ENCODE measurements at regions not wholly inside any gene's neighbourhood (a gene's known extent, or its start where the extent isn't known, plus 50 kb on each side); places are given as distances from the start of the nearest gene placed in this dataset.

DNA sequence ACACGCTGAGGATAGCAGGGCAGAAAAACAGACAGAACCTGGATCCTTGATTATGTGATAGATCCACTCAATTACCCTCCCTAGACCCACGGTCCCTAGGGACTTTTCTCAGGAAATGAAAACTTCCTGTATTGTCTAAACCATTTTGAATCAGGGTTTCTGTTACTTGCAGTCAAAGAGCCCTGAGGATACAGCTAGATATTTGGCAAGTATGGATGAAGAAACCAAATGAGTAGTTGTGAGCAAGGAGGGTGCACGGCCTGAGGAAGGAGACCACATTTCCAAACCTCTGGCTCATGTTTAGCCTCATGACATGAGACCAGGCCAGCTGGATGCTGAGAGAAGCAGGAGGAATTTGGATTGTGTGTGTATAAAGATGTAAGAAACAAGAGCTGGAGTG lies 91.6 kb downstream of the MRPL14 start:
- no TSS peak for BruUV-seq (replicated peaks)
- intact Hi-C loops (cut with micrococcal nuclease; ENCODE audit: unreplicated experiment) = no loop called here
- POLR2A ChIA-PET = no interaction called here
- Histone ChIP-seq H3K27ac (ENCODE audit: low read length) (peak overlapping the region; percentile 7; the same call in 1 of the 2 replicates), H3K9me3 (ENCODE audit: control insufficient read depth, insufficient read depth, low read depth, low read length) (no peaks in the 10 kb centered on the region), H3K27me3 (ENCODE audit: control insufficient read depth, insufficient read depth, low read length) (no peaks in the 10 kb centered on the region), H3K4me1 (ENCODE audit: control insufficient read depth, insufficient read depth, low read length) (peaks cover 17% of the 10 kb centered on the region), H3K4me3 (ENCODE audit: low read depth in 2 of 2, low read length in 2 of 2) (no peak overlapping the region), H3K36me3 (ENCODE audit: control insufficient read depth, insufficient read depth, low read length) (no peaks in the 10 kb centered on the region; the same call in 1 of the 2 replicates)
- CTCF ChIA-PET = interaction anchor here (0.7 kb wide), 1 partner anchor 43 kb away, joined by 3 read pairs; no protein-coding TSS in a partner anchor
- DNase-seq (ENCODE audit: low read depth, low spot score) = no peak
- ATAC-seq = no peak
- in situ Hi-C loops (cut with HindIII; ENCODE audit: low pct_unique_long_range_greater_than_20kb, low sequenced_read_pairs) = no loop called here
- TF ChIP-seq TCF7L2 (IDR thresholded peaks at IDR 0.05; ENCODE audit: low read depth, low read length) = no peak
- no peak for TF ChIP-seq SIN3A (IDR thresholded peaks at IDR 0.05; ENCODE audit: borderline replicate concordance, insufficient read depth, low read depth, low read length)
- TF ChIP-seq CTCF (IDR thresholded peaks at IDR 0.05) = no peak
- TF ChIP-seq, protein P1, sequence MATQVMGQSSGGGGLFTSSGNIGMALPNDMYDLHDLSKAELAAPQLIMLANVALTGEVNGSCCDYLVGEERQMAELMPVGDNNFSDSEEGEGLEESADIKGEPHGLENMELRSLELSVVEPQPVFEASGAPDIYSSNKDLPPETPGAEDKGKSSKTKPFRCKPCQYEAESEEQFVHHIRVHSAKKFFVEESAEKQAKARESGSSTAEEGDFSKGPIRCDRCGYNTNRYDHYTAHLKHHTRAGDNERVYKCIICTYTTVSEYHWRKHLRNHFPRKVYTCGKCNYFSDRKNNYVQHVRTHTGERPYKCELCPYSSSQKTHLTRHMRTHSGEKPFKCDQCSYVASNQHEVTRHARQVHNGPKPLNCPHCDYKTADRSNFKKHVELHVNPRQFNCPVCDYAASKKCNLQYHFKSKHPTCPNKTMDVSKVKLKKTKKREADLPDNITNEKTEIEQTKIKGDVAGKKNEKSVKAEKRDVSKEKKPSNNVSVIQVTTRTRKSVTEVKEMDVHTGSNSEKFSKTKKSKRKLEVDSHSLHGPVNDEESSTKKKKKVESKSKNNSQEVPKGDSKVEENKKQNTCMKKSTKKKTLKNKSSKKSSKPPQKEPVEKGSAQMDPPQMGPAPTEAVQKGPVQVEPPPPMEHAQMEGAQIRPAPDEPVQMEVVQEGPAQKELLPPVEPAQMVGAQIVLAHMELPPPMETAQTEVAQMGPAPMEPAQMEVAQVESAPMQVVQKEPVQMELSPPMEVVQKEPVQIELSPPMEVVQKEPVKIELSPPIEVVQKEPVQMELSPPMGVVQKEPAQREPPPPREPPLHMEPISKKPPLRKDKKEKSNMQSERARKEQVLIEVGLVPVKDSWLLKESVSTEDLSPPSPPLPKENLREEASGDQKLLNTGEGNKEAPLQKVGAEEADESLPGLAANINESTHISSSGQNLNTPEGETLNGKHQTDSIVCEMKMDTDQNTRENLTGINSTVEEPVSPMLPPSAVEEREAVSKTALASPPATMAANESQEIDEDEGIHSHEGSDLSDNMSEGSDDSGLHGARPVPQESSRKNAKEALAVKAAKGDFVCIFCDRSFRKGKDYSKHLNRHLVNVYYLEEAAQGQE (IDR thresholded peaks at IDR 0.05; ENCODE audit: insufficient read depth in 1 of 2, low read depth in 2 of 2, low read length in 1 of 2) = no peak
- TF ChIP-seq POLR2AphosphoS5 (IDR thresholded peaks at IDR 0.05; ENCODE audit: low read depth, low read length) = no peak

DNA sequence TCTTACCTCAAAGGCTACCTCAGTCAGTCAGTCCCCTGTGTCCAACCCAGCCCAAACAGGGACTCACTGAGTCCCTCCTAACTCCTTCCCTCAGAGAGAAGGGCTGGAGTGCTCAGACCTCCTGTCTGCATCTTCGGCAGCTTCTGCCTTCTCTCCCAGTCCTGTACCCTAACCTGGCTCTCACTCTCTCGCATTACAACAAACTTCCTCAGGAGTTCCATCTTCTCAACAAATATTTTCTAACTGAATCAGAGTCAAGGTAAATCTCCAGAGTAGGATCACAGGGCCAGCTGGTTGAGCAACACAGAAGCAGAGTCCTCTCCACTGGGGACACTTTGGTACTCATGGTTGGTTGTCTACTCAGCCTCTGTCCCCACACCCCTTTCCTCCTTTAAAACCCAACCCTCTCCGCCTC lies 92.3 kb downstream of the MRPL14 start:
- Histone ChIP-seq H3K9me3 (ENCODE audit: control insufficient read depth, insufficient read depth, low read depth, low read length) (no peaks in the 10 kb centered on the region), H3K4me1 (ENCODE audit: control insufficient read depth, insufficient read depth, low read length) (peaks cover 17% of the 10 kb centered on the region), H3K36me3 (ENCODE audit: control insufficient read depth, insufficient read depth, low read length) (no peaks in the 10 kb centered on the region; the same call in 1 of the 2 replicates), H3K27ac (ENCODE audit: low read length) (peak overlapping the region; percentile 57), H3K27me3 (ENCODE audit: control insufficient read depth, insufficient read depth, low read length) (no peaks in the 10 kb centered on the region), H3K4me3 (ENCODE audit: low read depth in 2 of 2, low read length in 2 of 2) (no peak overlapping the region)
- BruUV-seq (replicated peaks) = no TSS peak
- intact Hi-C loops (cut with micrococcal nuclease; ENCODE audit: unreplicated experiment) (no loop called here), in situ Hi-C loops (cut with HindIII; ENCODE audit: low pct_unique_long_range_greater_than_20kb, low sequenced_read_pairs) (no loop called here)
- POLR2A ChIA-PET = no interaction called here
- no peak for DNase-seq (ENCODE audit: low read depth, low spot score)
- ATAC-seq = peak; percentile 63
- TF ChIP-seq TCF7L2 (IDR thresholded peaks at IDR 0.05; ENCODE audit: low read depth, low read length) (no peak), POLR2AphosphoS5 (IDR thresholded peaks at IDR 0.05; ENCODE audit: low read depth, low read length) (no peak), SIN3A (IDR thresholded peaks at IDR 0.05; ENCODE audit: borderline replicate concordance, insufficient read depth, low read depth, low read length) (no peak), CTCF (IDR thresholded peaks at IDR 0.05) (no peak)
- TF ChIP-seq, protein P1 (IDR thresholded peaks at IDR 0.05; ENCODE audit: insufficient read depth in 1 of 2, low read depth in 2 of 2, low read length in 1 of 2) = no peak
- CTCF ChIA-PET = no interaction called here

Data from Panc1 (cell line).